ENCODE measurements at regions not wholly inside any gene's neighbourhood (a gene's known extent, or its start where the extent isn't known, plus 50 kb on each side); places are given as distances from the start of the nearest gene placed in this dataset.

GRCh38 chr14:97723351-97723750 is 926.2 kb downstream of the VRK1 start (continued):
- TF ChIP-seq ZNF512B (CRISPR knock-in tag; IDR thresholded peaks at IDR 0.05; ENCODE audit: borderline replicate concordance) = no peak
- no peak for TF ChIP-seq JDP2 (CRISPR knock-in tag; IDR thresholded peaks at IDR 0.05; ENCODE audit: borderline replicate concordance)
- TF ChIP-seq CAMTA2 (CRISPR knock-in tag; IDR thresholded peaks at IDR 0.05; ENCODE audit: borderline replicate concordance) = no peak
- no peak for TF ChIP-seq HOXA3 (CRISPR knock-in tag; IDR thresholded peaks at IDR 0.05)
- no peak for TF ChIP-seq IKZF1 (IDR thresholded peaks at IDR 0.05)
- TF ChIP-seq THAP11 (CRISPR knock-in tag; IDR thresholded peaks at IDR 0.05) = no peak

- DNase-seq (ENCODE audit: low spot score) = no peak
- ATAC-seq = no peak
- no peak for TF ChIP-seq IKZF1 (IDR thresholded peaks at IDR 0.05)
- TF ChIP-seq PPARG (CRISPR knock-in tag; conservative IDR thresholded peaks at IDR 0.05) = no peak
- TF ChIP-seq PATZ1 (CRISPR knock-in tag; IDR thresholded peaks at IDR 0.05) = no peak
- TF ChIP-seq ZNF891 (CRISPR knock-in tag; IDR thresholded peaks at IDR 0.05) = no peak
- no peak for TF ChIP-seq MLX (CRISPR knock-in tag; IDR thresholded peaks at IDR 0.05)
- TF ChIP-seq ZBTB4 (CRISPR knock-in tag; IDR thresholded peaks at IDR 0.05; ENCODE audit: borderline replicate concordance) = no peak
- TF ChIP-seq ARID3A (IDR thresholded peaks at IDR 0.05; ENCODE audit: low read depth, low read length) = no peak
- ChIA-PET POLR2A (no interaction called here), CTCF (ENCODE audit: low intra/inter-chr PET ratio, low total read pairs) (no interaction called here)
- no peaks in the 10 kb centered on the region for H3K36me3 ChIP-seq (replicated peaks in 1 of 2; ENCODE audit: control insufficient read depth in 1 of 2, insufficient read depth in 2 of 2, low read length in 2 of 2)
- H3K4me1 ChIP-seq (ENCODE audit: insufficient read depth, low read length) = no peaks in the 10 kb centered on the region
- no peaks in the 10 kb centered on the region for H3K79me2 ChIP-seq (ENCODE audit: insufficient read depth, low read length)
- in situ Hi-C loops (cut with HindIII; ENCODE audit: extremely low pct_ligation_motif_present, low pct_unique_long_range_greater_than_20kb) = no loop called here
- FAIRE-seq = no peak
- no peaks in the 10 kb centered on the region for H4K20me1 ChIP-seq (ENCODE audit: insufficient read depth, low read length)
- peaks cover 85% of the 10 kb centered on the region for H3K9me3 ChIP-seq (ENCODE audit: low read length)
- H2AFZ ChIP-seq (ENCODE audit: low read length) = no peak overlapping the region
- no peaks in the 10 kb centered on the region for H3K27me3 ChIP-seq (ENCODE audit: control insufficient read depth in 1 of 2, insufficient read depth in 2 of 2, low read length in 2 of 2)
- WGBS (ENCODE audit: low lambda C conversion rate) = 41% methylated on average over 7 of the region's 7 CpGs
- H3K9ac ChIP-seq (ENCODE audit: insufficient read depth, low read depth, low read length) = no peak overlapping the region
- no peak overlapping the region for H3K4me2 ChIP-seq (ENCODE audit: low read depth, low read length)
- no TSS peak for BruUV-seq (replicated peaks)
- no peak overlapping the region for H3K27ac ChIP-seq (ENCODE audit: extremely low read length, insufficient read depth, low read length)
- H3K4me3 ChIP-seq (replicated peaks in 1 of 3; ENCODE audit: insufficient read depth in 1 of 3, low read depth in 2 of 3, low read length in 3 of 3) = no peak overlapping the region
- intact Hi-C loops (cut with micrococcal nuclease; ENCODE audit: unreplicated experiment) = no loop called here
These were observed 926.6 kb downstream of the VRK1 start for GRCh38 chr14:97723819-97724218.

All from HepG2 (cell line).